Kidney epithelial cell (primary cell): ENCODE measurements at regions not wholly inside any gene's neighbourhood (a gene's known extent, or its start where the extent isn't known, plus 50 kb on each side); places are given as distances from the start of the nearest gene placed in this dataset.

ENCODE experiments used
- DNase-seq: peaks from one replicate; pipeline ENCODE4 v3.0.0-alpha.2; 2010; ENCODE audit warnings: low read depth
- H3K27me3 ChIP-seq: 2 replicates; pipeline ENCODE4 v1.6.0; 2011; ENCODE audit warnings: low read length; ENCODE audit not compliant: control insufficient read depth, insufficient read depth
- H3K36me3 ChIP-seq: 2 replicates; pipeline ENCODE4 v1.5.1; 2011; ENCODE audit warnings: low read length; ENCODE audit not compliant: control insufficient read depth, insufficient read depth
- H3K4me3 ChIP-seq: 2 replicates; pipeline ENCODE4 v1.5.1; 2011; ENCODE audit warnings: low read depth, mild to moderate bottlenecking, control low read depth, low read length
- CTCF ChIP-seq: IDR thresholded peaks from 2 replicates; pipeline ENCODE4 v1.5.1; 2011; ENCODE audit warnings: mild to moderate bottlenecking, moderate library complexity, low read length, control low read depth, inconsistent platforms; ENCODE audit not compliant: insufficient read depth, poor library complexity, severe bottlenecking

- Histone ChIP-seq H3K36me3 (no peaks in the 10 kb centered on the region), H3K27me3 (no peaks in the 10 kb centered on the region), H3K4me3 (no peak overlapping the region)
- no peak for TF ChIP-seq CTCF
- no peak for DNase-seq
Measured at GRCh38 chr6:6407071-6407741, 86.7 kb upstream of the F13A1 start.

GRCh38 chr6:6409397-6410030 lies 89.1 kb upstream of the F13A1 start:
- Histone ChIP-seq H3K4me3 (no peak overlapping the region), H3K36me3 (no peaks in the 10 kb centered on the region), H3K27me3 (no peaks in the 10 kb centered on the region)
- no peak for DNase-seq
- no peak for TF ChIP-seq CTCF

- TF ChIP-seq CTCF: no peak
- Histone ChIP-seq H3K27me3 (no peaks in the 10 kb centered on the region), H3K4me3 (no peak overlapping the region), H3K36me3 (no peaks in the 10 kb centered on the region)
- no peak for DNase-seq
Measured at GRCh38 chr6:6411115-6411514, 90.7 kb upstream of the F13A1 start.

- no peak for TF ChIP-seq CTCF
- no peak for DNase-seq
- Histone ChIP-seq H3K36me3 (no peaks in the 10 kb centered on the region), H3K4me3 (no peak overlapping the region), H3K27me3 (no peaks in the 10 kb centered on the region)
Measured at GRCh38 chr6:6412221-6412620, 91.8 kb upstream of the F13A1 start.

- Histone ChIP-seq H3K36me3 (no peaks in the 10 kb centered on the region), H3K4me3 (no peak overlapping the region), H3K27me3 (no peaks in the 10 kb centered on the region)
- DNase-seq: no peak
- TF ChIP-seq CTCF: no peak
Measured at GRCh38 chr6:6412700-6413099, 92.2 kb upstream of the F13A1 start.

GRCh38 chr6:6414931-6415330 lies 94.5 kb upstream of the F13A1 start:
- Histone ChIP-seq H3K36me3 (no peaks in the 10 kb centered on the region), H3K27me3 (no peaks in the 10 kb centered on the region), H3K4me3 (no peak overlapping the region)
- no peak for DNase-seq
- no peak for TF ChIP-seq CTCF
